ENCODE measurements at regions not wholly inside any gene's neighbourhood (a gene's known extent, or its start where the extent isn't known, plus 50 kb on each side); places are given as distances from the start of the nearest gene placed in this dataset.

GRCh38 chr12:103166949-103167348 lies 209.5 kb downstream of the ASCL1 start:
- no peak overlapping the region for H3K4me2 ChIP-seq (ENCODE audit: insufficient read depth in 1 of 2, low read depth in 2 of 2, low read length in 2 of 2)
- H3K79me2 ChIP-seq (ENCODE audit: control insufficient read depth in 1 of 2, insufficient read depth in 2 of 2, low read length in 2 of 2), result no peaks in the 10 kb centered on the region
- H3K18ac ChIP-seq (ENCODE audit: extremely low read depth, low read length), result no peak overlapping the region
- no peak overlapping the region for H2BK120ac ChIP-seq (replicated peaks; ENCODE audit: low read depth, low read length)
- H3K56ac ChIP-seq (replicated peaks; ENCODE audit: insufficient read length, low read depth, low read length), result no peak overlapping the region
- no peak overlapping the region for H3K4me3 ChIP-seq (ENCODE audit: extremely low read depth in 1 of 4, insufficient read depth in 2 of 4, low read depth in 3 of 4, low read length in 4 of 4)
- no peak overlapping the region for H2BK5ac ChIP-seq (ENCODE audit: low read depth, low read length)
- H3K9me3 ChIP-seq (ENCODE audit: insufficient read depth in 2 of 2, low read depth in 1 of 2, low read length in 1 of 2), result no peaks in the 10 kb centered on the region
- TF ChIP-seq TCF12 (IDR thresholded peaks at IDR 0.05; ENCODE audit: low read depth, low read length), result no peak
- TF ChIP-seq CEBPB (IDR thresholded peaks at IDR 0.05; ENCODE audit: low read depth, low read length), result peak; percentile 94
- no peaks in the 10 kb centered on the region for H4K20me1 ChIP-seq (replicated peaks in 1 of 2; ENCODE audit: control insufficient read depth in 1 of 2, insufficient read depth in 2 of 2, low read length in 2 of 2)
- H3K27me3 ChIP-seq (replicated peaks in 1 of 4; ENCODE audit: control insufficient read depth in 3 of 4, extremely low read depth in 1 of 4, insufficient read depth in 3 of 4, low read length in 3 of 4), result no peaks in the 10 kb centered on the region
- POLR2A ChIA-PET (ENCODE audit: partially characterized antibody), result no interaction called here
- no peak overlapping the region for H4K5ac ChIP-seq (ENCODE audit: insufficient read length, low read depth, low read length)
- FAIRE-seq, result no peak
- H3K23me2 ChIP-seq (ENCODE audit: low read depth, low read length), result no peaks in the 10 kb centered on the region
- H4K8ac ChIP-seq (ENCODE audit: extremely low read depth, insufficient read depth, low read length), result no peak overlapping the region
- no peak overlapping the region for H3K9ac ChIP-seq (replicated peaks in 1 of 4; ENCODE audit: extremely low read depth in 1 of 4, low read depth in 3 of 4, low read length in 3 of 4)
- DNase-seq (ENCODE audit: low read depth in 1 of 2, low spot score in 2 of 2), result no peak
- H2AFZ ChIP-seq (ENCODE audit: low read length), result no peak overlapping the region
- H4K91ac ChIP-seq (replicated peaks; ENCODE audit: insufficient read length, low read length), result no peak overlapping the region
- H3K79me1 ChIP-seq (ENCODE audit: low read depth, low read length), result no peaks in the 10 kb centered on the region
- H3K36me3 ChIP-seq (ENCODE audit: control insufficient read depth in 2 of 4, insufficient read depth in 4 of 4, low read length in 3 of 4), result no peaks in the 10 kb centered on the region
- CTCF ChIA-PET (ENCODE audit: partially characterized antibody), result interaction anchor here (0.7 to 1.2 kb wide), 2 partner anchors 358 to 419 kb away, joined by 3 read pairs; no protein-coding TSS in a partner anchor
- no peak overlapping the region for H3K4ac ChIP-seq (replicated peaks; ENCODE audit: insufficient read length, low read depth, low read length)
- H3K27ac ChIP-seq (ENCODE audit: low read depth, low read length), result no peak overlapping the region
- no peak overlapping the region for H2BK20ac ChIP-seq (ENCODE audit: low read length)
- H3K4me1 ChIP-seq (replicated peaks in 1 of 4; ENCODE audit: control insufficient read depth in 3 of 4, insufficient read depth in 4 of 4, low read length in 3 of 4), result no peaks in the 10 kb centered on the region
- no peak overlapping the region for H3K23ac ChIP-seq (ENCODE audit: insufficient read length)
- no peak overlapping the region for H3K14ac ChIP-seq (ENCODE audit: insufficient read length)
- no peak overlapping the region for H2AK5ac ChIP-seq (ENCODE audit: low read depth, low read length)
- H2BK15ac ChIP-seq (ENCODE audit: low read length), result no peak overlapping the region
- 98% methylated on average over 3 of the region's 3 CpGs; no CpG with 5 or more reads in 1 of the 2 experiments for WGBS, 2 experiments (ENCODE audit: extremely low coverage in 1 of 2, insufficient coverage in 1 of 2, insufficient read length in 1 of 2, insufficient replicate concordance in 2 of 2, low coverage in 1 of 2, low lambda C conversion rate in 2 of 2, missing lambda C conversion rate in 1 of 2)
- H2BK12ac ChIP-seq (ENCODE audit: low read depth, low read length), result no peak overlapping the region
